Femur (tissue), 1 donor: ENCODE measurements at regions not wholly inside any gene's neighbourhood (a gene's known extent, or its start where the extent isn't known, plus 50 kb on each side); places are given as distances from the start of the nearest gene placed in this dataset.
A peak's percentile ranks its signal among the peaks of the same experiment; 100 is the strongest.
"Not testable (repeated sequence)": the region's sequence is repeated elsewhere in the genome, so short reads cannot be mapped to it uniquely, and the experiment has no call there.

Experiments used
- DNase-seq: peaks from one replicate; pipeline ENCODE4 v3.0.0-alpha.2; 2017

DNA sequence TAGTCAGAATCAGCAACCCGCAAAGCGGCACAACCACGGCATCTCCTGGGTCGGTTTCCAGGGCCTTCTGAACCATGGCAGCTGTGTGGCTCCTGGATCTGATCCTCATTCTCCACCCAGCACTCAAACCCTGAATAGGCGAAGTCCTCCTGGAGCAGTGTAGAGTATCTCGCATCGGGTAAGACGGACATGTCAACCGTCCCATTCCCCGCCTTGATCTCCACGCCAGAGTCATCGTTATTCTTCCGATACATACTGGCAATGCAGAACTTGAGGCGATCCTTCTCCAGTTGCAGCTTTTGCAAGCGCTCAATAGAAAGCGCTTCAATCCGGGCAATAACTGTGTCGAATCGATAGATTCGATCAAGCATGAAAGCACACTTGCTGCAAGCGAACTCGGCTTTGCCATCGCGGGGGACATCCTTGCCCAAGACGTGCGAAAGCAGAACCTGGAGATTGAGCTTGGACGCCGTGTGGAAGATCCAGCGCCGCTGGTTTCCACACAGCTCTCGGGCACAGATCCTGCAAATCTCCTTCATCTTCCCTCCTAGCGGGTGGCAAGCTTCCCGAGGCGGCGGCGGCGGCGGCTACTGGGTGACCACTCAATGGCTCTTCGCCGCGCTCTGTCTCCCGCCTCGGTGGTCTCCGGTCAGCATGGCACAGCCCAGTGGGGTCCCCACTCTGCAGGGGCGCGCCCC, 142.9 kb downstream of the NBPF8 start:
- DNase-seq = peak; percentile 30

DNA sequence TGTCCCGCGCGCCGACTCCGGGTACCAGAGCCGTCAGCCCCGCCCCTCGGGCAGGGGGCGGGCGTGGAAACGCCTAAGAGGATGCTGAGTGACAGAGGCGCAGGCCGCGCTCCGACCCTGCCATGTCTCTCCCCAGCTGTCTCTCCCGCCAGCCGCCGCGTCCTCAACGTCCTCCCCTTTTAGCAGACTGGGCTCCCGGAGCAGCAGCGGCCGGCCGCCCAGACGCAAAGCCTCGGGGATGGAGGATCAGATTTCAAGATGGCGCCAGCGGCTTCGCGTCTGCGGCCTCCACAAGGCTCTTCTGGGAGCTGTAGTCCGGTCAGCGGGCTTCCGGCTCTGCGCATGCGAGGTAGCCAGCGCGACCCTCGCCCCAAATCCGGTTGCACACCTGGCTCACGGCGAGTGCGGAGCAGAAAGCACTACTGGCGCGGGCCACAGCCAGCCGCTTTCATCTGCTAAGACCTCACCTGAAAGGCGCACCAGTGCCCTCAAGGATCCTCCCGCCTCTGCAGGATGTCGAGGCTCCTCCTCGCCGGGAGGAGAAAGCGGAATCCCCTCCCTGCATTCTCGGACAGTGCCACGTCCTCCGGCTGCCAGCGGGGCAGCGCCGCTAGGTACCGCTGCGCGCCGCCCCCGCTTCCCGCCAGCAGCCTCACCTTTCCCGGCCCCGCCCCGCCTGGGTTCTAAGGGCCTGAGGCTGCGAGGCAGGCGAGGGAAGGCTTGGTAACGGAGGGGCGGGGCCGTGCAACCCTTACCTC, 143.6 kb downstream of the NBPF8 start:
- DNase-seq = peak; percentile 78

DNA sequence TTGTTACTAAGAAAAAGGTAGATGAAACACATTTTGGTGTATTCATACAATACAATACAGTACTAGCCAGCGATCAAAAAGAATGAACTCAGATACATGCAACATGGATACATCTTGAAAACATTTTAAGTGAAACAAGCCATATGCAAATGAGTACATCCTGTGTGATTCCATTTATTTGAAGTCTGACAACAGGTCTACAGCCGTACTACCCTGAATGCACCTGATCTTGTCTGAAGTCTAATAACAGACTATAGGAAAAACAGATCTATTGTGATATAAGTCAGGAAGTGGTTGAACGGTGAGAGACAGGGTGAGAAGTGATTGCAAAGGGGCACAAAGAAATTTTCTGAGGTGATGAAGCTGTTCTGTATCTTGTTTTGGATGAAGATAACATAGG, 146.9 kb downstream of the NBPF8 start:
- DNase-seq = not testable (repeated sequence)

DNA sequence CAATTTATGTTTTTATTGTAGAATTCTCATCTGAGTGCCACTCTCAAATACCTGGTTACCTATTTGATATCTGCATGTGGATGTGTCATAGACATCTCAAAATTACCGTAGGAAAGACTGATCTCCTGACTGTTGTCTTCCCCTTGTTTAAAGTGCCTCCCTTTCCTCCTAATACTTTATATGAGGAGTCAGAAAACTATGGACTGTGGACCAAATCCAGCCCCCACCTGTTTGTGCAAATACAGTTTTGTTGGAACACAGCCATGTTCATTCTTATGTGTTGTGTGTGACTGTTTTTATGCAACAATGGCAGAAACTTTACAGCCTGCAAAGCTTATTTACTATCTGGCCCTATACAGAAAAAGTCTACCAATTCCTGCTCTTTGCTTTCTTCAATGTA, 150.6 kb downstream of the NBPF8 start:
- DNase-seq = not testable (repeated sequence)

DNA sequence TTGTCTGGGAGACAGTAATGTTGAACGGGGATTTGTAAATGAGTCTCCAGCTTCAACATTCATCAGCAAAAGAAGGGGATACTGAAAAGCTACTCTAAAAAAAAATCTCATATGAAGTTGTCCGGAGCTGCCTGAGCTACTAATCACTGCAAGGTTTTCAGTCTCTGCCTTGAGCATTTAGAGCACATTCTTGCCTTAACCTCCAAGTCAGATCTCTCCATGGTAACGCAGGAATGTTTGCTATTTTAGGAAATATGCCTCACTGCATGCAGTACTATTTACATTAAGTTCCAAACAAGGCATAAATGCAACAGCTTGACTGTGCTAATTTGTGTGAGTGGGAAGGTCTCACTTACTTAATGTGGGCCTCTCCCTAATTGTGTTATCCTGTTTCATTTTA, 152.8 kb downstream of the NBPF8 start:
- not testable (repeated sequence) for DNase-seq

DNA sequence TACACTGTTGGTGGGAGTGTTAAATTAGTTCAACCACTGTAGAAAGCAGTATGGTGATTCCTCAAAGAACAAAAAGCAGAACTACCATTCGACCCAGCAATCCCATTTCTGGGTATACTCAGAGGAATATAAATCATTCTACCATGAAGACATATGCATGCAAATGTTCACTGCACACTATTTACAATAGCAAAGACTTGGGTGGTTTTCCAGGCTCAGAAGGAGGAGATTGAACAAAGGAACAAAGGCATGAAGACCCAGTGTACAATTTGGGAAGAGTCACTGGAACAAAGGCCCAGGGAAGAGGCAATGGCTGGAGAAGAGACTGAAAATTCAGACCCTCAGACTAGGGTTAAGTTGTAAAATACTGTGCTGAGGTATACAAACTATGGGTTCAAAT, 148.5 kb upstream of the NBPF26 start:
- not testable (repeated sequence) for DNase-seq

DNA sequence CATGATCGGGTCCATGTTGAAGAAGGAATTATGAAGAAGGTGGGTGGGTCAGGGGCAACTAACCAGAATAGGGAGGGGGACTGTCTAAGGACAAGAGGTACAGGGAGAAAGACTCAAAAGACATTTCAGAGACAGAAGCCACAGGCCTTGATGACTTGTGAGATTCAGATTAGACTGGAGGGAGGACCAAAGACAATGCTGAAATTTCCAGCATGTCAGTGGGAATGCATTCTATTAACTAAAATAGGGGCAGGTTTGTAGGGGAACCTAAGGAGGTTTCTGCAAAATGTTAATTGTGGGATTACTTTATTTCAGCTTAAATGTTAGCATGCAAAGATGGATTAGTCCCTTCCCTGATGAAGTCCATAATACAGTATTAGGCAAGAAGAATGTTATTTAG, 141.6 kb upstream of the NBPF26 start:
- not testable (repeated sequence) for DNase-seq

DNA sequence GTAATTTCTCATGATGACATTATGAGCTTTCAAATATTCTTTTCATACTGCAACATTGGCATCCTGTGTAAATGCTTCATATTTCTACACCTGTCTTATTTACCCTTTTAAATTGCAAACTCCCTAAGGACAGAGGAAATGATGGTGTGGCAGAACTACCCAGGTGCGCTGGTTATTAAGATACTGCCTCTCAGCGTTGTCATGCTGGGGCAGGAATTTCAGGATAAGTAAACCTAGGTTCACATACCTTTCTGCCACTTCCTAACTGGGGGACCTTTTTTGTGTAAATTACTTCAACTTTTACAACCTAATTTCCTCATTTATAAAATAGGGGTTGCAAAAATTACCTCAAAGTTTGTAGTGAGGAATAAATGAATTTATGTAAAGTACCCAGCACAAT, 137.7 kb upstream of the NBPF26 start:
- DNase-seq = not testable (repeated sequence)

DNA sequence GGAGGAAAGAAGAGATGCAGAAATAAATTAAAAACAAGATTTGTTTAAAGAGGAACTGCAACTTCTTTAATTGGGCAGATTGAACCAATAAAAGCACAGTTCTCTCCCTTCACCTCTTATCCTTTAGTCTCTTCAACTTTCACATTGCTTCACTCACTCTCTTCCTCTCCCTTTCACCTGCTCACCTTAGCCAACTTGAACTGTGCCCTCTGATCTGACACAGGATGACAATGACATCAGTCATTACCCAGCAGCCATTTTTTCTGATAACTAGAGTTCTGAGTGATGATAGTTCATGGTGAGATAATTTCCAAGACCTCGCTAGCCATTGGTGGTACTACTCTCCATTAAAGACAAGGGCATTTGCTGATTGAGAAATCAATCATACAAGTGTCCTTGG, 134.9 kb upstream of the NBPF26 start:
- not testable (repeated sequence) for DNase-seq

DNA sequence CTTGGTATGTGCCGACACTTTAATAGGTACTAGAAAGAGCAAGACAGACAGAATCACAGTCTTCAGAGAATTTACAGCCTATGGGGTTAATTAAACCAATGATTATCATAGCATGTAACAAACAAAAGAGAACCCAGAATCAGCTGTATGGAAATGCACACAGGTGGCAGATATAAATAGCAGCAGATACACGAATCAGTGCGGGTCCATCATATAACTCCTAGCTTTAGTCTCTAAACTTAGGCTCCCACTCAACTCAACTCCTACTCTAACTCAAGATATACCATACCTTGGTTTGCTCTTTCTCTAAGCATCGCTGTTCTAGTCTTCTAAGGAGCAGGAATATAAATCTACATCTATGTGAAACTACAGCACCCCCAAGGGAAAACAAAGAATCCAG, 132.0 kb upstream of the NBPF26 start:
- not testable (repeated sequence) for DNase-seq

DNA sequence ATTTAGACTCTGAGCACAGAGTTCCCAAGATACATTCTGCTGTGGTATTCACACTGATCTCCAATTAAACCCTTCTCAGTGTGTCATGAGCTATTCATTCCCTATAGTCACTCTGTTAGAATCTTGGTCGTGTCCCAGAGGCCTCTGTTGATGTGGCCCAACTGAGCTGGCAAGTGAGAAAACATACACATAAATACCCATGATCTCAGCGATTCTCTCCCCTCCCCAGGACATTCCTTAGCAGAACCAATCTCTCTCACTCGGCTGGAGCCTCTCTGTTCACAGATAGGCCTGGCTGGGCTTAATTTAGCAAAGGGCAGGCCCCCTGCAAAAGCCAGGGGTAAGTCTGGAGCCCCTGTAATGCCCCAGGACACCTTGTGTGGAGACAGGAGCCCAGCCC, 130.8 kb upstream of the NBPF26 start:
- DNase-seq = not testable (repeated sequence)

DNA sequence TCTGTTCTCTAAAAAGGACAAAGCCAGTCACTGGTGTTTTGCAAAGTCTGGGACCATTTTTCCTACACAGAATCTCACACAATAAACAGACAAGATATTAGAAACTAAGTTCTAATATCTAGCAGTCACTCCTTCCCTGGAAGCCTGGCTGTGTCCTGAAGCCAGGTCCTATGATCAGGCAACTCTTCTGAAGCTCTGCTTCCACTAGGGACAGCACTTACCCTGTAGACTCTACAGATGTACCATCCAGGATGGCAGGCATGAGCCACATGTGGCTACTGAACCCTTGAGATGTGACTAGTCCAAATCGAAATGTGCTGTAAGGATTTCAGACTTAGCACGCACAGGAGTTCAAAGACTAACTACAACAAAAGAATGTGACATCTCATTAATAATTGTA, 130.1 kb upstream of the NBPF26 start:
- not testable (repeated sequence) for DNase-seq

DNA sequence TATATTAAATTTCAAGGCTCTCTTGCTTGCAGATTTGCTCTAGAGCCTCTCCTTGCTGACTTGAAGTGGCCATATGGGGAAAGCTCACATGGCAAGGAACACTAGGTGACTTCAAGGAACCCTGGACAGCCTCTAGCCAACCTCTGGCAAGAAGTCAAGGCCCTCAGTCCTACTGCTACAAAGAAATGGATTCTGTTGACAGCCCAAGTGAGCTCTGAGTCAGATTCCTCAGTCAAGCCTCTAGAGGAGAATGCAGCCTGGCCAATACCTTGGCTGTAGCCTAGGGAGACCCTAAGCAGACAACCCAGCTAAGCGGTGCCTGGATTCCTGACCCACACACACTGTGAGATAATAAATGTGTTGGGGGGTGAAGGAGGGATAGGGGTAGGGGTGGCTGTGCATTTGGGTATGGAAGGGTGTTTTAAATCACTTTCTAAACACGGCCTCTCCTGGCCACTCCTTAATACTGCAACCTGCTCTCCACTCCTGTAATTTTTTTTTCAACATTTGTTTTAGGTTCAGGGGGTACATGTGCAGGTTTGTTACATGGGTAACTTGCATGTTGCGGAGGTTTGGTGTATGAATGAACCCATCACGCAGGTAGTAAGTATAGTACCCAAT, 125.3 kb upstream of the NBPF26 start:
- DNase-seq = not testable (repeated sequence)

DNA sequence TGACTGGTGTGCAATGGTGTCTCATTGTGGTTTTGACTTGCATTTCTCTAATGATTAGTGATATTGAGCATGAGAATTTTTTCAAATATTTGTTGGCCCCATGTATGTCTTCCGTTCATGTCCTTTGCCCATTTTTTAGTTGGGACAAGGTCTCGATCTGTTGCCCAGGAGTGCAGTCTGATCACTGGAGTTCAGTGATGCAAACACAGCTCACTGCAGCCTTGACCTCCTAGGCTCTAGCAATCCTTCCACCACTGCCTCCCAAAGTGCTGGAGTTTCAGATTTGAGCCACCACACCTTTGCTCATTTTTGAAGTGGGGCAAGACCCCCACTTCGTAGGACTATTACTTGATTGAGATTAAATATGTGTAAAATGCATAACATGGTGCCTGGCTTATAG, 124.2 kb upstream of the NBPF26 start:
- DNase-seq = not testable (repeated sequence)

DNA sequence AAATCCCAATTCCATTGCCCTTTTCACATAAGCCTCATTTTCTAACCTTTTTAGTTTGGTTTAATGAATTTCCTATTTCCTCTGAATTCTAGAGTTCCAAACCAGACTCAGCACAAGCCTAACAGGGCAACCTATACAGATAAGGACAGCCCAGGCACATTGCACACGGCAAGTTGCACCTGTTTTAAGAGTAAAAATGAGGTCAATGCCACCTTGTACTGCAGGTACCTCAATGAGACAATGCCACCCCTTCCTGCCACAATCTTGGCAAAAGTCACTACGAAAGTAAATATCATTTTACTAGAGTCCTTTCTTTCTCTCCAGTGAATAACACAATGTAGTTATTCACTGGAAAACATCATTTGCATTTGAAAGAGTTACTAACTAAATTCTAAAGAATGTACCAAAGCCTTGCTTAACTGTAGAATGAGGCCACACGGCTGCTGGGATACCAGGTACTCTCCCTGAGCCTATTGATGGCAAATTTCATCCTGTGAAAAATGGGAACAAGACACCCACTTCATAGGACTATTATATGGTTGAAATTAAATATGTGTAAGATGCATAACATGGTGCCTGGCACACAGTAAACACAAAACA, 123.2 kb upstream of the NBPF26 start:
- not testable (repeated sequence) for DNase-seq

DNA sequence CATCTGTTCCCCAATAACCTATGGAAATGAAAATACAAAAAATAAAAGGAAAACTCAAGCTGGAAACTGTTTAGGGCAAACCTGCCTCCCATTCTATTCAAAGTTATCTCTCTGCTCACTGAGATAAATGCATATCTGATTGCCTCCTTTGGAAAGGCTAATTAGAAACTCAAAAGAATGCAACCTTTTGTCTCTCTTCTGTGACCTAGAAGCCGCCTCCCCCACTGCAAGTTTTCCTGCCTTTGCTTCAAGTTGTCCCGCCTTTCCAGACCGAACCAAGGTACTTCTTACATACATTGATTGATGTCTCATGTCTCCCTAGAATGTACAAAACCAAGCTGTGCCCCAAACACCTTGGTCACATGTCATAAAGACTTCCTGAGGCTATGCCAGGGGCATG, 115.9 kb upstream of the NBPF26 start:
- not testable (repeated sequence) for DNase-seq

DNA sequence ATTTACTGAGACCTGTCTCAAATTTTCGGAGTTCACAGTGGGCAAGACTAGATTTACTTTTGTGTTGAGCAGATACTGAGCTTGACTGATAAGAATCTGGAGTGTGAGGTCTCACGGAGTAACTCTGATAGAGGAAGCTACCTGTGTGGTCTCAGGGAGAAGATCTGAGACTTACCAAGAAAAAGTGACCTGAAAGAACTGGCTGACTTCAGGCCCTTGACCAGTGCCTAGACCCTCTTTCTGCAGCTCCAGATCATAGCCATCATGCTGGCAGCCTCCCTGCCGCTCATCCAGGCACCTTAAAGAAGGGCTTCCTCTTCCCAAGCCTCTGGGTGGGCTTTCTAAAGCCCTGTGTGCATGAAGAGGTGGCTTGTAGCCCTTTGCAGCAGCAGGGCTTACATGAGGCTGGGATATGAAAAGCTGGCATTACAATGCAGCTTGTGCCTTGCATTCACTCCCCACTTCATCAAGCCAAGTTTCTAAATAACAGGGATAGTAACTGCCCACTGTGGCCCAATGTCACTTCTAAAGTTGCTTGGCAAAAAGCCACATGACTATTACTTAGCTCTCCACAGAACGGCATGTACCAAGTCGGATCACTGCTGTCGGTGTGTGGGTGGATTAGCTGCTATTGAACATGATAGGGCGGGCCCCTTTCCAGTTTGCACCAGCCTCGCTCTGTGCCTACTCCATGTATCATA, 115.3 kb upstream of the NBPF26 start:
- not testable (repeated sequence) for DNase-seq

DNA sequence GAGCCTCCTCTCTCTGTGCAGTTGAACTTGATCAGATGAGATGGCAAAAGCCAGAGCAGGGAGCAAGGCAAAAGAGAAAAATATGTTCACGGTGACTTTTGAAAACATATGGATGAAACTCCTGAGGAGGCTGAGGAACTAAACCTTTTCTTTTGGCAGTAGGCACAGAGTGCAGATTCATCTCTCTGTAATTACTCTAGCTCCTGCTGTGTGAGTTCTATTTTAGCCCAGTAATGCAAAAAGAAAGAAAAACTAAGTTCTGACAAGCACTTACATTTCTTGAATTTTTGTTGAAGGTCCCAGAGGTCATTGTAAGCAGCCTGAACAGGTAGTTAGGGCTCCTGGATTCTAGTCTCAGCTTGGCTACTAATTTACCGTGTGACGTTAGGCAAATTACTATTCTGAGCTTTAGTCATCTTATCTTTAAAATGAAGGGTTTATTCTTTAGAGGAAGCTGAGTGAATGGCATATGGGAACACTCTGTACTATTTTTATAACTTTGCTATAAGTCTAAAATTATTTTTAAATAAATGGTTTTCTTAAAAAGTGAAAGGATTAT, 114.7 kb upstream of the NBPF26 start:
- not testable (repeated sequence) for DNase-seq

DNA sequence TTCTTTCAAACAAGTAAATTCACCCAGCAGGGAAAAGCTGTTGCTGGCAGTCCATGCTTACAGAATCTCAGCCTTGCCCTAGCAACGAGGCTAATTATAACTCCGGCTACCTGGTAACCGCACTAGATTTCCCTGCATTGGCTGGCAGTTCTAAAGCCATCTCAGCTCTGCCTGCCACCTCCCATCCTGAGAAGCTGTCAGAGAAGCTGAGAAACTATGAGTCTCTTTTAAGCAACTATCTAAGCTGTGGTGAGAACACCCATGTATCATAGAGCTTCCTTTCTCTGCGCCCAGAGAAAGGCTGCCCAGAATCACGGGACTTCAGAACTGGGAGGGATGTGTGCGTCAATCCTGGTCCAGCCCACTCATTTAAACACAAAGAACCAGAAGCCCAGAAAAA, 113.9 kb upstream of the NBPF26 start:
- DNase-seq = not testable (repeated sequence)

DNA sequence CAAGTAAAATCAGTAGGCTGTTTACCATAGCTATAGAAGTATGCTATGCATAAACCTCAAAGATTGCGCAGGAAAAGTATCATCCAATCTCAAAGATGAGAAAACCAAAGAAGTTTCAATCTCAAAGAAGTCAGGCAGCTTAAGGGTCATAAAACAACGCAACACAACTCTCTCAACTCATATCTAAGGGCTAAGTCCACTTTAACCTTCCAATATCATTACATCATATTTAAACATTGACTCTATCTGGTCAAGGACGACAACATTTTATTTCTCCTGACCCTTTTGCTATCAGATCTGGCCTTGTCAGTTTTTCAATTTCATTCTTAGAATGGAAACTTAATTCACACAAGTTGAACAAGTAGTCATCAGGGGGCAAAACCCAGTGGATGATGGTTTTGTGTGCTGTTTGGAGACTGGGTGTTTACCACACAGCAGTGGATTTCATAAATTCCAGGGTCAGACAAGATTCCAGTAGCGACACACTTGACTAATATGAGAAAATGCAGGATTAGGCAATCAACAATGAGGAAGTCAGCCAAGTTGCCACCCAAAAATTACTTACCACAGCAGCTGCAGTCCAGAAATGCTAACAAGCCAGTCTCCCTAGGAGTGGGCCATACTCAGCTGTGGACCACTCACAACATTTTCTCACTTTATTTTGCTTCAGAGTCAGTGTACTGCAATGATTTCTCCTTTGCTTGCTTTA, 108.7 kb upstream of the NBPF26 start:
- DNase-seq = not testable (repeated sequence)

DNA sequence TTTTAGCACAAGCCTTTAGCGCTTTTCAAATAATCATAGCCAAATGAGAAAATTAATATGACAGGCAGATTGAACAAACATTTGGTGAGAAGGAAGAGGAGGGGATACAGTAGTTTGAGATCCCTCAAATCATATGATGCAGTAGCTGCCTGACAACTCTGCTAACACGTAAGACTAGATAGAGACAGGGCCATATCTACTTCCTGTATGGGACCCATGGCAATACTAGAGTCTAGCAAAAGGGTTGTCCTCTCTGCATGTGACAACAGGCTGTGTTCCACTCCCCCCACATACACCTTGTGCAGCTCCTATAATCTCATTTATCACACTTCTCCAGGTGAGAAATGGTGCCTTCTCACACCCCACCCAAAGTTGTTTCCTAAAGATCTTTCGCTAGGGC, 106.3 kb upstream of the NBPF26 start:
- DNase-seq = not testable (repeated sequence)
